Dendritic cell treated with granulocyte-macrophage colony-stimulating factor and Interleukin-4, amounts not matched to agents 40 ng/mL and 50 ng/mL, for 4 days (primary cell): ENCODE measurements at regions not wholly inside any gene's neighbourhood (a gene's known extent, or its start where the extent isn't known, plus 50 kb on each side); places are given as distances from the start of the nearest gene placed in this dataset.

Experiments used
- H3K27ac Mint-ChIP-seq: one replicate; pipeline ENCODE4 v1.8.0; 2022; ENCODE audit warnings: mild to moderate bottlenecking, mixed read lengths
- H3K27me3 Mint-ChIP-seq: one replicate; pipeline ENCODE4 v1.8.0; 2022; ENCODE audit warnings: mild to moderate bottlenecking, mixed read lengths
- H3K36me3 Mint-ChIP-seq: one replicate; pipeline ENCODE4 v1.8.0; 2022; ENCODE audit warnings: low read depth, mixed read lengths
- H3K4me1 Mint-ChIP-seq: one replicate; pipeline ENCODE4 v1.8.0; 2022; ENCODE audit warnings: low read depth, mixed read lengths
- H3K4me3 Mint-ChIP-seq: one replicate; pipeline ENCODE4 v1.8.0; 2022; ENCODE audit warnings: mild to moderate bottlenecking, moderate library complexity, mixed read lengths
- H3K9me3 Mint-ChIP-seq: one replicate; pipeline ENCODE4 v1.8.0; 2022; ENCODE audit warnings: mixed read lengths
- intact Hi-C: fragments of 100-400 bp; cut with micrococcal nuclease; formaldehyde crosslinking; loops from one replicate; pipeline ENCODE4 v1.15.0; 2022

GRCh38 chr2:150101947-150102346, 385.5 kb downstream of the RND3 start:
- H3K36me3 Mint-ChIP-seq, result no peaks in the 10 kb centered on the region
- H3K9me3 Mint-ChIP-seq, result peaks cover 21% of the 10 kb centered on the region
- H3K27ac Mint-ChIP-seq, result no peak overlapping the region

DNA sequence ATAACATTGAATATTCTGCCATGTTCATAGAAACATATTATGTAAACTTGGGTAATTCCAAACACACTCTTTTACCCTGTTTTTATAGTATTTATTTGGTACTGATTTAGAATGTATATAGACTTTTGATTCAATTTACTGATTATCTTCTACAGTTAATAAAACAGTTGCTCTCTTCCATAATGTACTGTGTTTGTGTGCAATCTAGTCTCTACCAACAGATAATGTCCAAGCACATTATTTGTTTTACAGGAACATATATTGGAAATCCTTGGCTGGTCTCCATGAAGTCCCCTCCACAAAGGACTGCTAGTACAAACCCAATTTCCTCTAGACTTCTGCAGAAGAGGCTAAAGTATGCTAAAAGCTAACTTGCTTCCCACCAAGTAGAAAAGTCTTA, 386.6 kb downstream of the RND3 start:
- H3K27me3 Mint-ChIP-seq, result no peaks in the 10 kb centered on the region
- no peak overlapping the region for H3K4me3 Mint-ChIP-seq
- H3K27ac Mint-ChIP-seq, result no peak overlapping the region
- H3K4me1 Mint-ChIP-seq, result no peaks in the 10 kb centered on the region
- H3K36me3 Mint-ChIP-seq, result no peaks in the 10 kb centered on the region
- intact Hi-C loops, result no loop called here
- peaks cover 11% of the 10 kb centered on the region for H3K9me3 Mint-ChIP-seq

More at GRCh38 chr2:150101947-150102346, 385.5 kb downstream of the RND3 start:
- intact Hi-C loops, result no loop called here
- no peaks in the 10 kb centered on the region for H3K4me1 Mint-ChIP-seq
- no peaks in the 10 kb centered on the region for H3K27me3 Mint-ChIP-seq
- H3K4me3 Mint-ChIP-seq, result no peak overlapping the region

DNA sequence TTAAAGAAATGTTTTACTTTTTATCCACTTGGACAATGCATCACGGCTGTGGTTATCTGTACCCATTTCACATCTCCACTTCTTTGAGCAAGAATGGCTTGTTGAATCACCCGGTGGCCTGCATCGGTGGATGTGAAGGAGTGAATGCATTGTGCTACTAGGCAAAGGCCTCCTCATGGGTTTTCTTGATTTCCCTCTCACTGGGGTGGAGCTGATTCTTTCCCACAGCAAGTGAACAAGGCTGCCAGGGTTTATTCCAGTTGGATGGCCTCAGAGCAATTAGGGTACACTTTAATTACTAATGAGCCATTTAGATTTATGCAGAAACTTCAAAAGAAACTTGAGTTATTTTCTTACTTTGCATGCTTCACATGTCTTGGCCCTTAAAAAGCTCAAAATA, 387.1 kb downstream of the RND3 start:
- Mint-ChIP-seq H3K9me3 (peaks cover 9% of the 10 kb centered on the region), H3K27me3 (no peaks in the 10 kb centered on the region), H3K4me1 (no peaks in the 10 kb centered on the region), H3K27ac (no peak overlapping the region), H3K36me3 (no peaks in the 10 kb centered on the region), H3K4me3 (no peak overlapping the region)
- intact Hi-C loops, result no loop called here

DNA sequence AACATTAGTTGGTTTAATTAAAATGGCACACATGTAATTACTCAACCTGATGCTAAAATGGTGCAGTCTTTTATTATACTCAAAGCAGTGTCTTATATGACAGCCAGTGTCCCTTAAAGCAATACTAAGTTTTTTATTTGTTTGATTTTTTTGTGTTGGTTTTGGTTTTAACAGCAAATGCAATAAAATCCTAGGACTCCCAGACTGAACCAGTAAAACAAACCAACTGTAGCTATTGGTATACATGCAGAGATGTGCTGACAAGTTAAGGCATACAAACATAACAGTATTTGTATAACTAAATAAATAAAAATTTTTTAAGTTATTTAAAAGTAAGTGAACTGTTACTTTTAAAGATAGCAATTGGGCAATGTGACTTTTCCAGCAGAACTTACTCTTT, 387.7 kb downstream of the RND3 start:
- intact Hi-C loops, result no loop called here
- Mint-ChIP-seq H3K4me3 (no peak overlapping the region), H3K36me3 (no peaks in the 10 kb centered on the region), H3K4me1 (no peaks in the 10 kb centered on the region), H3K27me3 (no peaks in the 10 kb centered on the region), H3K27ac (no peak overlapping the region), H3K9me3 (peaks cover 4% of the 10 kb centered on the region)

DNA sequence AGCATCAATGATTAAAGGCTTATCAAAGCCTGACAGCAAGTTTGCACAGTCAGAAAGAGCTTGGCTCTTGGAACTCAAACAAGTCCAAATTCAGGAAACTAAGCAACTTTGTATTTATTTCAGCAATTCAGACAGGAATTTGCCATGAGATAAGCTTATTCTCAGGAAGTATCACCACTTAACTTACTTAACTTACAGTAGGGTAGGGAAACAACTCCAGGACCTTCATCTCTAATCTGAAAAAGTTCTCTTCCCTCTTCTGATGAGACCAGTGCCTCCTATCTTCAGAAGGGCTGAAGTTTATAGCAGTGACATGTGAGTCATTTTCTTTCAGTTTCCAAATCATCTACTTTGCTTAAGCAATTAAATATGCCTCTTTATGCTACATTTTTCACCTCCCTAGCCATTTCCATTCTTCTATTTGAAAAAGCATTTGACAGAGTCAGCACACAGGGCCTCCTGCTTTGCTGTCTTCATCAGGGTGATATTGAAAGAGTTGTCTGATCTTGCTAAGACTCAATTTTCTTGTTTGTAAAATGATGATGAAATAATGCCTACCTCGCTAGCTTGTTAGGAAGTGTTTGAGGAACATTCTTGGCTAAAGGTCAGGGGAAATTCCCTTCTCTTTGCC, 389.5 kb downstream of the RND3 start:
- no peaks in the 10 kb centered on the region for H3K9me3 Mint-ChIP-seq
- no peaks in the 10 kb centered on the region for H3K36me3 Mint-ChIP-seq
- no peak overlapping the region for H3K4me3 Mint-ChIP-seq
- no peak overlapping the region for H3K27ac Mint-ChIP-seq
- H3K27me3 Mint-ChIP-seq, result no peaks in the 10 kb centered on the region
- no peaks in the 10 kb centered on the region for H3K4me1 Mint-ChIP-seq
- intact Hi-C loops, result no loop called here

DNA sequence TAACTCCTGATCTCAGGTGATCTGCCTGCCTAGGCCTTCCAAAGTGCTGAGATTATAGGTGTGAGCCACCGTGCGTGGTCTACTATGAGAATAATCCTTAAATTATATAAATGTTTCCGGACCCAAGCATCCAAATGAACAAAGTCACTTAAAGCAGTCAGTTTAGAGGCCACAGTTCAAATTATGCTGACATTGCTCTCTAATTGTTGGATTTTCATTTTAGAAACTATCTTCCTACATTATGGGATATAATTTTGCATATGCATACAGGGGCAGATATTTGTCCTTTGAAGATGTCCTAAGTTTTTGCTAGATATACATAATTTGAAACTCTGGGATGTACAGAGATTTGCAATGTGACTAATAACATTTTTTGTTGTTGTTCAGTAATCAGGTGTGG, 390.1 kb downstream of the RND3 start:
- Mint-ChIP-seq H3K9me3 (no peaks in the 10 kb centered on the region), H3K4me3 (no peak overlapping the region), H3K4me1 (no peaks in the 10 kb centered on the region), H3K36me3 (no peaks in the 10 kb centered on the region), H3K27me3 (no peaks in the 10 kb centered on the region), H3K27ac (no peak overlapping the region)
- intact Hi-C loops, result no loop called here

DNA sequence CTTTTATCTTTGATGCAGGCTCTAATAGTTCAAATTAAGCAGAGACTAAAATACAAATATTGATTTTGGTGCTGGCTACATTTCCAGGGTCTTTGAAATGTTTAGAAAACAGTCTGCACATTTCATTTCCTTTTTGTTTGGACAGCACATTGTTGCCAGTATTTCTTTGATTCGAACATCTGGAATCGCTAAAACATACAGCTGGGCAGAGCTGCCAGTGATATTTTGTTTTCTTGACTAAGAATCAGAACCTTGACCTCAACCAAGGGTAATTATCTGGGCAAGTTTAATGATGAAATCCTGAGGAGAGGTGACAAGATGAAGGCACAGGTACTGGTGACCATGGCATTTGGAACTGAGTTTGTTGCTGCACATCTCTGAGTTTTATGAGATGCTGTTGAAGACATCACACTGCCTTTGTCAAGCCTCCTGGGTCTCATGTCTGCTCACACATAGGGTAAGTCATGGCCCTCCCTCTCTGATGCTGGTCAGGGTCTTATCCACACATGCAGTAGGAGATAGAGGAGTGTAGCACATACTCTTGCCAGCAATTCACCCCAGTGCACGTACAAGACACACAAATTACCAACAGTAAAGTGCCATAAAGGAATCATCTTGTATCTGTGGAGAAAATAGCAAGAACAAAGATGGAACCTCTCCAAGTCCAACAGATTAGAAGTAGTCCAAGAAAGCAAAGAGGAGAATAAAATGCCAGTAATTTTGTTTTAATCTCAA, 391.9 kb downstream of the RND3 start:
- H3K27ac Mint-ChIP-seq, result no peak overlapping the region
- H3K36me3 Mint-ChIP-seq, result no peaks in the 10 kb centered on the region
- H3K9me3 Mint-ChIP-seq, result no peaks in the 10 kb centered on the region
- H3K27me3 Mint-ChIP-seq, result no peaks in the 10 kb centered on the region
- intact Hi-C loops, result no loop called here
- no peaks in the 10 kb centered on the region for H3K4me1 Mint-ChIP-seq
- H3K4me3 Mint-ChIP-seq, result no peak overlapping the region

DNA sequence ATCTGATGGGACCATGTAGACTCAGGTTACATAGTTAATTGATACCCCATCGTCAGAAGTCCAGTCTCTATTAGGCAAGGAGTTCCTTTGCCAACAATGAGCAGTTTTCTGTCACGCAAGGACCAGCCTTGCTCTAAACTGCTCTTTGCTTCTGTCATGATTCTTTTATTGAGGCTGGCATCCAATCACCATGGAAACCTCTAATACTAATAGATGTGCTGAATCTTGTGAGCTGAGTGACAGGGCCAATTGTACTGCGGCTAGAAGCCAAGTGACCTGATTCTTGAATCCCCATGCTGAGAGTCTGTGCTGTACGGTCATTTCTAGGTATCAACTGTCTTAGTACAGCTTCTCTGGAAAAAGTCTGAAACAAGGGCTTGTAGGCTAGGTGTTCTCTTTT, 395.6 kb downstream of the RND3 start:
- no peak overlapping the region for H3K27ac Mint-ChIP-seq
- no peaks in the 10 kb centered on the region for H3K9me3 Mint-ChIP-seq
- H3K4me1 Mint-ChIP-seq, result no peaks in the 10 kb centered on the region
- intact Hi-C loops, result no loop called here
- no peak overlapping the region for H3K4me3 Mint-ChIP-seq
- no peaks in the 10 kb centered on the region for H3K27me3 Mint-ChIP-seq
- H3K36me3 Mint-ChIP-seq, result no peaks in the 10 kb centered on the region

DNA sequence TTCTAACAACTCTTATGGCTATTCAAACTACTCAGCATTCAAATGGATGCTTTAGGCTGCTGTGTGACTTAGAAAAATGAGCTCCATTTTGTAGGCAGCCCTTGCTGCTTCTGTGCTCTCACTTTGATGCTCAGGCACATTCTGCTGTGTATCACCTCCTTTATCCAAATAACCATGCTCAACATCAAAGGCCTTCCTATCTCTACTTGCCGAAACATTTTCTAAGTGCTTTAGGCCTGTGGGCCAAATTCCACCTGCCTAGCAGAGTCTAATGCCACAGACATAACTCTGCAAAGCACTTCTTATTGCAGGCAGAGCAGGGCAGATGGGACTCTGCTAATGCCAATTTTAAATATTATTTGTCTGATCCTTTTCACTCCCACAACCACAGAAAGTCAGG, 397.4 kb downstream of the RND3 start:
- Mint-ChIP-seq H3K4me3 (no peak overlapping the region), H3K27me3 (no peaks in the 10 kb centered on the region), H3K9me3 (no peaks in the 10 kb centered on the region), H3K27ac (no peak overlapping the region), H3K4me1 (no peaks in the 10 kb centered on the region), H3K36me3 (no peaks in the 10 kb centered on the region)
- intact Hi-C loops, result no loop called here

DNA sequence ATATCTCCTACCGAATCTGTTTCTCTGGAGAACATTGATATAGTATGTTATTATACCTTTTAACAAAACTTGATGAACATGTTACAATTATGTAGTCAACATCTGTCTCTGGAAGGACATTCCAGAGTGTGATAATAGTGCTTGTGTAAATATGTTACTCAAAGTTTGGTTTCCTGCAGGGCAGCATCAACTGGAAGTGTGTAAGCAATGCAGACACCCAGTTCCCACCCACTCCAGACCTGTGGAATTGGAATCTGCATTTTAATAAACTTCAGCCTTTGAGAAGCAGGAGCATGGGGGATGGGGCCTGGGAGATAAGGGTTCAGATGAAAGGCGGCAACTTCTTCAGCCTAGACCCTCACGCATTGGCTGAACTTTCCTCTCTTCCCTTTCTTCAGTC, 398.9 kb downstream of the RND3 start:
- intact Hi-C loops, result no loop called here
- H3K4me1 Mint-ChIP-seq, result no peaks in the 10 kb centered on the region
- no peak overlapping the region for H3K4me3 Mint-ChIP-seq
- no peak overlapping the region for H3K27ac Mint-ChIP-seq
- peaks cover 14% of the 10 kb centered on the region for H3K9me3 Mint-ChIP-seq
- H3K36me3 Mint-ChIP-seq, result no peaks in the 10 kb centered on the region
- no peaks in the 10 kb centered on the region for H3K27me3 Mint-ChIP-seq

DNA sequence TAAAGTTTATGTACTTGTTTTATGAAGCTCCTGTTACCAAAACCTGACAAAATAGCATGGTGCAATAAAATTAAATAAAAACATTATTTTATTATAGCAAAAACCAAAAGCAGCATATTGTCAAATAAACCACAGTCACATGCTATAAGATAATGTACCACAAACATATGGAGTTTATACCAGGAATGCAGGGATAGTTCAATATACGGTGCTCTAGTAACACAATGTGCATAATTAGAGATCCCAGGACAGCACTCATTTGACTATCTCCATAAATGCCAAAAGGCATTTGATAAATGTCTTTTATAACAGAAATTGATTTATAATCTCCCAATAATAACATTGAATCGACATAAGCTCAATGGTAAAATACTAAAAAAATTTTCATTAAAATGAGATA, 402.0 kb downstream of the RND3 start:
- H3K4me1 Mint-ChIP-seq, result no peaks in the 10 kb centered on the region
- H3K27me3 Mint-ChIP-seq, result no peaks in the 10 kb centered on the region
- no peak overlapping the region for H3K4me3 Mint-ChIP-seq
- intact Hi-C loops, result no loop called here
- H3K36me3 Mint-ChIP-seq, result no peaks in the 10 kb centered on the region
- no peak overlapping the region for H3K27ac Mint-ChIP-seq
- H3K9me3 Mint-ChIP-seq, result peaks cover 24% of the 10 kb centered on the region

GRCh38 chr2:150081775-150082481, 405.5 kb downstream of the RND3 start:
- Mint-ChIP-seq H3K27ac (no peak overlapping the region), H3K9me3 (peaks cover 24% of the 10 kb centered on the region), H3K36me3 (no peaks in the 10 kb centered on the region), H3K4me3 (no peak overlapping the region), H3K27me3 (no peaks in the 10 kb centered on the region), H3K4me1 (no peaks in the 10 kb centered on the region)
- intact Hi-C loops, result no loop called here

DNA sequence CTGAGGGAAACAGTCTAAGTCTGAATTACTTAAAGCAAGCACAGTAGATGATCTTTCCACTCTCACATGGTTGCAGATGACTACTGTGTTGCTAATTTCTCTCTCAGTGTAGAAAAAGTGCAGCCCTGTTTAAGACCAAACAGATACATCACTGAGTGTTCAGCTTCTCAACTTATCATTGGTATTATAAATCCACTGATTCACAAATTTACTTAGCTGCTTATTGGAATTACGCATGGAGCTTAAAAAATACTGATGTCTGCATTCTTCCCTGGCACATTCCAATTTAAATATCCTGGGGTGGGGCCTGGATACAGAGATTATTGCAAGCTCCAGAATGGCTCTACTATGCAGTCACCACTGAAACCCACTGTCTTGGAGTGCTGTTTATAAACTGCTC, 411.2 kb downstream of the RND3 start:
- H3K4me3 Mint-ChIP-seq, result no peak overlapping the region
- peaks cover 26% of the 10 kb centered on the region for H3K9me3 Mint-ChIP-seq
- no peaks in the 10 kb centered on the region for H3K36me3 Mint-ChIP-seq
- intact Hi-C loops, result no loop called here
- no peaks in the 10 kb centered on the region for H3K4me1 Mint-ChIP-seq
- H3K27ac Mint-ChIP-seq, result no peak overlapping the region
- no peaks in the 10 kb centered on the region for H3K27me3 Mint-ChIP-seq

DNA sequence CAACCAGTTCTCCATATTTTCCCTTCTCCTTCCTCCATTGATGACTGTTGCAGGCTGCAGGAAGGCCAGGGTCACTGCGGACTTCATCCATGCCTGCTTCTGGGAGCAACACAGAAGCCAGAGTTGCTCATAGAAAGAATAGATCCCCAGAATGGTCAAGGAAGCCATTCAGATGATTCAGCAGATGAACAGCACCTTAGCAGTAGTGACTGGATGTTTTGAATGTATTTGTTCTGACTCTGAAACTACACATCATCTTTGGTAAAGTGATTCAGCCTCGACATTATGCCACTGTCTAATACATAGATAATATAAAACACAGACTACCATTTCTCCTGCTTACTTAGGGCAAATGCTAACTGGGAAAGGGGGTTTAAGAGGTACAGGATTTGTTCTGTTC, 411.6 kb downstream of the RND3 start:
- Mint-ChIP-seq H3K9me3 (peaks cover 29% of the 10 kb centered on the region), H3K4me3 (no peak overlapping the region), H3K36me3 (no peaks in the 10 kb centered on the region), H3K27ac (no peak overlapping the region), H3K27me3 (no peaks in the 10 kb centered on the region), H3K4me1 (no peaks in the 10 kb centered on the region)
- intact Hi-C loops, result no loop called here
